Activated CD4-positive, alpha-beta T cell treated with anti-CD3 and anti-CD28 coated beads, Interleukin-2, amount 50 U/mL, for 16 hours (primary cell): ENCODE measurements at regions not wholly inside any gene's neighbourhood (a gene's known extent, or its start where the extent isn't known, plus 50 kb on each side); places are given as distances from the start of the nearest gene placed in this dataset.

Source experiments
- DNase-seq: peaks from one replicate; pipeline ENCODE4 v3.0.0-alpha.2; 2020

GRCh38 chr10:10870523-10871241 lies 147.0 kb upstream of the CELF2 start:
- no peak for DNase-seq

DNA sequence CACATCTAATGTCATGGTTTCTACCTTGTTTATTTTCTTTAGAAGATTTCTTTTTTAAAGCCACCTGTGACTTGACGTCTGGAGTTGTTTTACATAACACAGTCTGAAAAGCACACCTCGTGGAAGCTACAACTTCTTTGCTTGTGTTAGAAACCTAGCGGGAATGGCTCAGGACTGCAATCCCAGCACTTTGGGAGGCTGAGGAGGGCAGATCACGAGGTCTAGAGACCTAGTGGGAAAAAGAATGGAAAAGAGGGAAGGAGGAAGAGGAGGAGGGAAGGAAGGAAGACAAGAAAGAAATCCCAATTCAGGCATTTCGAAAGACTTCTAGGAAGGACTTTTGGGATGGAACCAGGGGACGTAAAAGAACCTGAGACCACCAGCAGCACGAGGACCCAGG lies 146.3 kb upstream of the CELF2 start:
- DNase-seq, result no peak

DNA sequence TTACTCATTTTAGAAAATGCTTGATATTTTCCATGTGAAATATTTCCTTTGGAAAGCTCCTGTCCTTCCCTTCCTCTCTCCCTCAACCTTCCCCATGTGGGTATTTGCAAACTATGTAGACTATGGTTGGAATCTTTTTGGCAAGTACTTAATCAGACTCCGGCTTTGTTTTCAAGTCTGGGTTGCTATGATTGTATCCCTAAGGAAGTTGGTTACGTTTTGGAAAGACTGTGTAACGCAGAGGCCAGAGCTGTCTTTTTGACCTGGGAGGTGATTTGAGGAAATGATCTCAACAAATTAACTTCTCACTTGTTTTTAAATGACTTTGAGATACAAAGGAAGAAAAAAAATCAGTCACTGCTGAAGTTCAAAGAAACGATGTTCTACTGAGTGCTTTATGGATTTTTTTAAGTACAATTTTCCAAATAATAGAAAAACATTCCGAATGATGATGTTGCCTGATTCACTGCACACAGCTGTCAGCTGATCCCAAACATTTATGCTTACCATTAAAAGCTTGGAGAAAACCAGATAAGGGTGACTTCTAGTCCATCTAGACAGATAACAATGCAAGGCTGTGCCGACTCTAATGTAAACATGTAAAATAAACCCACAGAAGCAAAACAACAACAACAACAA lies 145.5 kb upstream of the CELF2 start:
- DNase-seq, result no peak

DNA sequence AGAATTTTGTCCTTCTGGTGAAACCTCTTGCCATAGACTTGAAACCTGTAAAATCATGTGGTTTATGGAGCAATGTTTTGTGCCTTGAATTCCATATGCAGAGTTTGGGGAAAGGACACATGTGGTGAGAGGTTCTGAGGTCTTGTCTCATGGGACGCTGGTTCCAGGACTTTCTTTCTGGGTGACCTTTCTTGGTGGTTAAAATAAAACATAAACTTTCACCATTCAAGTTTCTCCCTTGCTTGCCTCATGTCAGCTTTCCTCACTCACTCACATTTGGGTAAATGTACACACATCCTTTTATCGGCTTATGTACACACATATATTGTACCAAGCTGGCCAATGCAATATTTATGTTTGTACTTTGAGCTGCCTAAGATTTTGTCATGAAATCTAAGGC lies 144.9 kb upstream of the CELF2 start:
- no peak for DNase-seq

- DNase-seq, result no peak
Observed at GRCh38 chr10:10873289-10873688, 144.4 kb upstream of the CELF2 start.

DNA sequence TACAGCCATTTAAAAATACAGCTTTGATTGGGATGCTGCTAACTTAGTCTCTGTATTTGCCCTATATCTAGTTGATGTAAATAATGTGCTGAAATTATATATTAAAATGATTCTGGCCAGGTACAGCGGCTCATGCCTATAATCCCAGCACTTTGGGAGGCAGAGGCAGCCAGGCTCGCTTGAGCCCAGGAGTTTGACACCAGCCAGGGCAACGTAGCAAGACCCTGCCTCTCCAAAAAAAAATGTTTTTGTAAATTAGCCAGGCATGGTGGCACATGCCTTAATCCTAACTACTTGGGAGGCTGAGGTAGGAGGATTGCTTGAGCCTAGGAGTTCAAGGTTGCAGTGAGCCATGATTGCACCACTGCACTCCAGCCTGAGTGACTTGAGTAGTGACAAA lies 143.8 kb upstream of the CELF2 start:
- DNase-seq, result no peak

GRCh38 chr10:10878963-10879362 lies 138.7 kb upstream of the CELF2 start:
- DNase-seq, result no peak

- no peak for DNase-seq
Observed at GRCh38 chr10:10881117-10881813, 136.4 kb upstream of the CELF2 start.

- no peak for DNase-seq
Observed at GRCh38 chr10:10883737-10884136, 133.9 kb upstream of the CELF2 start.

- no peak for DNase-seq
Observed at GRCh38 chr10:10886861-10887531, 130.7 kb upstream of the CELF2 start.

DNA sequence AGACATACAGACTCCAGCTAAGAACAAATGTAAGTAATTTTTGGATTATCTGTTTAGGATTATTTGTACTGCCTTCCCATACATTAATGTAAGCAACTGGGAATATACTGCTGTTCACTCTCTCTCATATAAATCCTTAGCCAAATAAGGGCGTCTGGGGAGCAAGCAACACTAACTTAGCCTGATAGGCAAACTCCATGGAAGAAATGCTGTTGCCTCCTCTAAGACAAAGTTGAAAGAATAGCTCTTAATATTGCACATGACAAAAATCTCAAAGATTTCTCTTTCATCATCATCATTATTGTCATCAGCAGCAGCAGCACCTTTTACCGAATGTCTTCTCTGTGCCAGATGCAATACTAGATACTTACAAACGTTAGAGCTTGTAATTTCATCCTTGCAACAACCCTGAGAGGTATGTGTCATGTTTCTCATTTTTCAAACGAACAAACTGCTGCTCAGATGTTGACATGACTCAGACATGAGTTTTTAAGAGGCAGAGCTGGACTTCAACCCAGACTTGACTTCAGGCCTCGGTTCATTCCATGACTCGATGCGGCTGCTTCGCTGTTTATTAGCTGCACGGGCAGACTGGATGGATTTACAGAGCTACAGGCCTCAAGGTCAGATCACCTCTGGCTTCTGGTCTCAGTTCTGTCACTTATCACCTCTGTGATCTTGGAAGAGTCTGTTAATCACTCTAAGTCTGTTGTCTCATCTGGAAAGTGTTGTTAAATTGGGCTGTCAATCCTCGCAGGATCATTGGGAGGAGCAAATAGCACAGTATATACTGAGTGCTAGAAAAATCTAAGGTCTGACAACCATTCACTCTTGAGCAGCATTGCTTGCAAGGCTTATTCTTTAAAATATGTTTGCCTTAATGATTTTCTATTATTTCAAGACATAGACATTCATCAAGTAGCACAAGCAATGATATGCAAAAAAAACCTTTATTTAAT lies 126.3 kb upstream of the CELF2 start:
- DNase-seq, result no peak

- DNase-seq, result no peak
Observed at GRCh38 chr10:10892290-10892875, 125.3 kb upstream of the CELF2 start.

- no peak for DNase-seq
Observed at GRCh38 chr10:10897400-10897799, 120.3 kb upstream of the CELF2 start.

DNA sequence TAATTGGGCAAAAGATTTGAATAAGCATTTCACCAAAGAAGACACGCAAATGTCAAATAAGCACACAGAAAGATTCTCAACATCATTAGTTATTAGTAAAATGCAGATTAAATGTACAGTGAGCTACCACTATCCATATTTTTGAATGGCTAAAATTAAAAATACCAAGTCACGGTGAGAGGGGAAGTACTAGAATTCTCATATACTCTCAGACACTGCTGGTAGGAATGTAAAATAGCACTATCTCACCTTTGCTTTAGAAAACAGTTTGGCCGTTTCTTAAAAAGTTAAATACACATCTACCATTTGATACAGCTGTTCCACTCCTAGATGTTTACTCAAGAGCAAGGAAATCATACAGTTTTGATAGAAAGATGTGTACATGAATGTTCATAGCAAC lies 115.8 kb upstream of the CELF2 start:
- no peak for DNase-seq

DNA sequence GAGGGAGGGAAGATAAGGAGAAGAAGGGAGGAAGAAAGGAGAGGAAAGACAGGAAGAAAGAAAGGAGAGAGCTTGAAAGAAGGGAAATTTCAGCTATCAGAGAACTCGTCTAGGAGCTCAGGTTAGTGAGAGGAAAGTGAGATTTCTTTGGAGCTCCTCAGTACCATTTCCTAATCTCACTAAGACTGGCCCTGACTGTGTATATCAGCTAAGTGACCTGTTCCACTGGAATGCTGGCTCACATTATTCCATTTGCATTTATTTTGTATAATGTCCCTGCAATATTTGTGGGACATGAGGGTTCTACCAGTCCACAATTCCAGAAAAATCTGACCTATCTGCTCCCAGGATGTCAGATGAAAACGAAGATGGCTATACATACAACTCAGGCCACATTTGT lies 114.7 kb upstream of the CELF2 start:
- DNase-seq, result no peak

DNA sequence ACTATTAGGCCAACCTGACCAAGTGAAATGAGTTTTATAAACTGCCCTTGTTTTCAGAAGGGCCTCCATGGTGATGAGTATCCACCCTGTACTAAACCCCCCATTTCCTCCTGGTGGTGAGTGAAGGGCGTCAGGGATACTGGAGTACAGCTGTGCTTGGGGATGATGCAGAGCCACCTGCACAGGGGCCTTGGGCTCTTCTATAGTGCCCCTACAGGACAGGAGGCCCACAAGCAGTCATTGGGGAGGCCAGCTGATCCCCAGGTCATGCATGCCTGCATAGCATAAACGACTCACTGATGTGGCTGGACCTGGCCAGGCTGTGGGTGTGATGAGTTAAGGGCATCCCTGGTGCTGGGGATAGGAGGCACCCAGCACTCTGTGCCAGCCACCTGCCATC lies 114.1 kb upstream of the CELF2 start:
- DNase-seq, result no peak

- no peak for DNase-seq
Observed at GRCh38 chr10:10910634-10911033, 107.0 kb upstream of the CELF2 start.

- no peak for DNase-seq
Observed at GRCh38 chr10:10911035-10911434, 106.6 kb upstream of the CELF2 start.

GRCh38 chr10:10911471-10911921 lies 106.2 kb upstream of the CELF2 start:
- no peak for DNase-seq

GRCh38 chr10:10914144-10914543 lies 103.5 kb upstream of the CELF2 start:
- DNase-seq, result no peak

DNA sequence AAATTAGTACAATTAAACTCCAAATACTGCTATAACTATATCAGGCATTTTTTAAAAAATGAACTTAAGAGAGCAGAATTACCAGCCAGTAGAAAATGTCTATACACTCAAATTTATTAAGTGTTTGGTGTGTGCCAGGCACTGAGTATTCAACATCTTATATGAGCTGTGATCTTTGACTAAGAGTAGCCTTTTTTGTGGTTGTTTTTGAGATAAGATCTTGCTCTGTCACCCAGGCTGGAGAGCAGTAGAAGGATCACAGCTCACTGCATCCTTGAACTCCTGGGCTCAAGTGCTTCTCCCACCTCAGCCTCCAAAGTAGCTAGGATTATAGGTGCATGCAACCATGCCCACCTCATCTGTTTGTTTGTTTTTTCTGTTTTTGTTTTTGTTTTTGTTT lies 102.5 kb upstream of the CELF2 start:
- peak; percentile 24 for DNase-seq

- DNase-seq, result no peak
Observed at GRCh38 chr10:10917031-10917430, 100.6 kb upstream of the CELF2 start.
